Left ventricle myocardium superior (tissue), 1 donor: ENCODE measurements at regions not wholly inside any gene's neighbourhood (a gene's known extent, or its start where the extent isn't known, plus 50 kb on each side); places are given as distances from the start of the nearest gene placed in this dataset. TPM values are rescaled to one million over a fixed set of nuclear protein-coding genes. Genes with fewer than 3 reads are reported as not detected.

Experiments used
- microRNA-seq: library from miRNA; unstranded; fragments of <30 nt; microRNA quantifications from one replicate; pipeline ENCODE4 v1.2.0, GENCODE V29; 2020; ENCODE audit warnings: borderline number of aligned reads
- donor health status: DM: no; HTN: yes; CAD: no; lungs with severe emphysema.

Small RNA genes in the stretch of these regions (microRNA-seq; reads per million reads assigned to microRNA genes)
- gene MIR4306, result not detected
